GM23338 (cell line): ENCODE measurements at regions not wholly inside any gene's neighbourhood (a gene's known extent, or its start where the extent isn't known, plus 50 kb on each side); places are given as distances from the start of the nearest gene placed in this dataset.

Experiments
- ATAC-seq: fragments of 200-7000 bp; cut with Tn5 transposase; 3 replicates; pipeline ENCODE4 v1.9.1; 2020
- DNase-seq: peaks from one replicate; pipeline ENCODE4 v3.0.0-alpha.2; 2015; ENCODE audit warnings: low spot score
- H2AFZ ChIP-seq: fragments of 200-600 bp; sonication (generic); 2 replicates; pipeline ENCODE4 v1.8.0; 2016; ENCODE audit warnings: antibody characterized with exemption, mild to moderate bottlenecking, moderate library complexity
- H3F3A ChIP-seq: fragments of 200-600 bp; sonication (generic); replicated peaks from 2 replicates; pipeline ENCODE4 v1.8.0; 2017; ENCODE audit warnings: antibody characterized with exemption, mixed run types, low read depth
- H3K27ac ChIP-seq: fragments of 200-600 bp; sonication (generic); 2 replicates; pipeline ENCODE4 v1.6.1; 2016; ENCODE audit warnings: low read depth
- H3K27me3 ChIP-seq: fragments of 200-600 bp; sonication (generic); 2 replicates; pipeline ENCODE4 v1.8.0; 2016; ENCODE audit warnings: mild to moderate bottlenecking, mixed run types, moderate library complexity; ENCODE audit not compliant: insufficient read depth
- H3K36me3 ChIP-seq: fragments of 200-600 bp; sonication (generic); 2 replicates; pipeline ENCODE4 v1.8.0; 2016; ENCODE audit warnings: mild to moderate bottlenecking; ENCODE audit not compliant: insufficient read depth
- H3K4me1 ChIP-seq: fragments of 200-600 bp; sonication (generic); 2 replicates; pipeline ENCODE4 v1.8.0; 2016; ENCODE audit warnings: mild to moderate bottlenecking, moderate library complexity; ENCODE audit not compliant: insufficient read depth
- H3K4me2 ChIP-seq: fragments of 200-600 bp; sonication (generic); 2 replicates; pipeline ENCODE4 v1.7.1; 2017; ENCODE audit warnings: mixed run types
- H3K4me3 ChIP-seq: fragments of 200-600 bp; sonication (generic); 2 replicates; pipeline ENCODE4 v1.6.1; 2016; ENCODE audit warnings: mixed run types
- H3K79me2 ChIP-seq: fragments of 200-600 bp; sonication (generic); replicated peaks from 2 replicates; pipeline ENCODE4 v1.8.0; 2017; ENCODE audit warnings: mild to moderate bottlenecking; ENCODE audit not compliant: insufficient read depth
- H3K9me2 ChIP-seq: fragments of 200-600 bp; sonication (generic); 2 replicates; pipeline ENCODE4 v1.8.0; 2017; ENCODE audit not compliant: insufficient read depth
- H4K20me1 ChIP-seq: fragments of 200-600 bp; sonication (generic); replicated peaks from 2 replicates; pipeline ENCODE4 v1.8.0; 2017; ENCODE audit warnings: mild to moderate bottlenecking; ENCODE audit not compliant: insufficient read depth
- H3K27ac Mint-ChIP-seq: 2 replicates; pipeline ENCODE4 v1.8.0; 2020; ENCODE audit warnings: inconsistent platforms, mild to moderate bottlenecking, moderate library complexity, mixed read lengths
- H3K27me3 Mint-ChIP-seq: 3 replicates; pipeline ENCODE4 v1.8.0; 2022; ENCODE audit warnings: low read depth, mild to moderate bottlenecking, moderate library complexity, mixed read lengths, inconsistent platforms; ENCODE audit not compliant: insufficient read depth, poor library complexity
- H3K36me3 Mint-ChIP-seq: 3 replicates; pipeline ENCODE4 v1.8.0; 2021; ENCODE audit warnings: low read depth, mild to moderate bottlenecking, inconsistent platforms, moderate library complexity, mixed read lengths
- H3K4me1 Mint-ChIP-seq: 3 replicates; pipeline ENCODE4 v1.8.0; 2020; ENCODE audit warnings: mild to moderate bottlenecking, inconsistent platforms, mixed read lengths
- H3K4me3 Mint-ChIP-seq: 3 replicates; pipeline ENCODE4 v1.8.0; 2021; ENCODE audit warnings: moderate library complexity, mild to moderate bottlenecking, inconsistent platforms, mixed read lengths
- H3K9me3 Mint-ChIP-seq: 3 replicates; pipeline ENCODE4 v1.8.0; 2020; ENCODE audit warnings: moderate library complexity, mild to moderate bottlenecking, inconsistent platforms, mixed read lengths
- EZH2 ChIP-seq: fragments of 200-600 bp; sonication (generic); IDR thresholded peaks from one replicate; pipeline ENCODE4 v1.8.0; 2017; ENCODE audit warnings: antibody characterized with exemption, mild to moderate bottlenecking, low read depth; ENCODE audit not compliant: unreplicated experiment
- EZH2phosphoT487 ChIP-seq: fragments of 200-600 bp; sonication (generic); IDR thresholded peaks from one replicate; pipeline ENCODE4 v1.8.1; 2018; ENCODE audit warnings: antibody characterized with exemption; ENCODE audit not compliant: unreplicated experiment
- JUNB ChIP-seq: IDR thresholded peaks from one replicate; pipeline ENCODE4 v1.6.1; 2016; ENCODE audit warnings: antibody characterized with exemption; ENCODE audit not compliant: unreplicated experiment
- NANOG ChIP-seq: IDR thresholded peaks from 2 replicates; pipeline ENCODE4 v1.6.1; 2016; ENCODE audit warnings: antibody characterized with exemption, borderline replicate concordance
- STAT1 ChIP-seq: IDR thresholded peaks from one replicate; pipeline ENCODE4 v1.6.1; 2016; ENCODE audit warnings: antibody characterized with exemption; ENCODE audit not compliant: unreplicated experiment
- ZNF331 ChIP-seq: fragments of 250-450 bp; sonication (Bioruptor Pico); IDR thresholded peaks from 2 replicates; pipeline ENCODE4 v1.5.0; 2020; ENCODE audit warnings: low read depth, mild to moderate bottlenecking, moderate library complexity
- TF ChIP-seq, protein P1 (sequence below): IDR thresholded peaks from 2 replicates; pipeline ENCODE4 v1.6.1; 2016; ENCODE audit warnings: antibody characterized with exemption
- TF ChIP-seq, protein P2 (sequence below): fragments of 250-450 bp; sonication (Bioruptor Pico); IDR thresholded peaks from 2 replicates; pipeline ENCODE4 v1.5.0; 2020; ENCODE audit warnings: mild to moderate bottlenecking, moderate library complexity

DNA sequence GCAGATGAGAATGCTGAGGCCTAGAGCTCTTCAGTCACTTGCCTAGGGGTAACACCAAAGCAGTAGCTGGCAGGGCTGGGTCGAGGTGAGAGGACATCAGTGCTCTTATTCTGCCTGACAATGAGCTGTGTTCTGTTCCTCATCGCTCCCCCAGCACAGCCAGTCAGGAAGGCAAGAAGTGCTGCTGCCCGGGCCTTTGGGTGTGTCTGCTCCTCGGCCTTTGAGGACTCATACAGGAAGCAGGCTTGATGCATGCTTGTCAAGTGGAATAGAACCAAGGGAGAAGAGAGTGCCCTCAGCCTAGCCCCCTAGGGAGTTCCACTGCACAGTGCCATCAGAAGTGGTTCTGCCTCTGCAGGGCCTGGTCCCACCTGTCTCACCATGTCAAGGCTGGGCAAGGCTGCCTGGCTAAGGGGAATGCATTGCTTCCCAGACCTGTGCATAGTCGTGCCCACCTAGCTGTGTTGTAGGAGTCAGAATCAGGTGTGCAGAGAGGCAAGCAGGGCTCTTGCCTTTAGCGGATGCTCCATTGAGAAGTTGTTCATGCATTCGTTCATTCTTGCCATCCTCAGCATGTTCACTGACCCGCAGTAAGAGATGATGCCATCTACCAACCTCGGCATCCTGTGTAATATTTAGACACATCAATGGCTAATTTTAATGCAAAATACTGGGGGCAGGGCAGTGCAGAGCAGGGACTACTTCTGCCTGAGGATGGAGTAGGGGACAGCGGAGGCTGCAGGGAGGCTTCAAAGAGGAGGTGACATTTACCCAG lies 156.6 kb downstream of the RPS24 start:
- Histone ChIP-seq H3K4me3 (no peak overlapping the region), H3K36me3 (no peaks in the 10 kb centered on the region), H3K4me1 (no peaks in the 10 kb centered on the region), H3F3A (no peaks in the 10 kb centered on the region), H3K27me3 (no peaks in the 10 kb centered on the region), H2AFZ (no peak overlapping the region), H4K20me1 (no peaks in the 10 kb centered on the region), H3K4me2 (no peak overlapping the region), H3K79me2 (no peaks in the 10 kb centered on the region), H3K9me2 (no peaks in the 10 kb centered on the region), H3K27ac (no peak overlapping the region)
- H3K4me3 Mint-ChIP-seq = no peak overlapping the region
- H3K4me1 Mint-ChIP-seq = no peaks in the 10 kb centered on the region; the same call in 2 of the 3 replicates
- H3K36me3 Mint-ChIP-seq = no peaks in the 10 kb centered on the region
- no peak for TF ChIP-seq NANOG
- no peak for TF ChIP-seq EZH2
- no peak for TF ChIP-seq JUNB
- TF ChIP-seq, protein P1, sequence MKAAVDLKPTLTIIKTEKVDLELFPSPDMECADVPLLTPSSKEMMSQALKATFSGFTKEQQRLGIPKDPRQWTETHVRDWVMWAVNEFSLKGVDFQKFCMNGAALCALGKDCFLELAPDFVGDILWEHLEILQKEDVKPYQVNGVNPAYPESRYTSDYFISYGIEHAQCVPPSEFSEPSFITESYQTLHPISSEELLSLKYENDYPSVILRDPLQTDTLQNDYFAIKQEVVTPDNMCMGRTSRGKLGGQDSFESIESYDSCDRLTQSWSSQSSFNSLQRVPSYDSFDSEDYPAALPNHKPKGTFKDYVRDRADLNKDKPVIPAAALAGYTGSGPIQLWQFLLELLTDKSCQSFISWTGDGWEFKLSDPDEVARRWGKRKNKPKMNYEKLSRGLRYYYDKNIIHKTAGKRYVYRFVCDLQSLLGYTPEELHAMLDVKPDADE = no peak
- no peak for TF ChIP-seq EZH2phosphoT487
- TF ChIP-seq, protein P2, sequence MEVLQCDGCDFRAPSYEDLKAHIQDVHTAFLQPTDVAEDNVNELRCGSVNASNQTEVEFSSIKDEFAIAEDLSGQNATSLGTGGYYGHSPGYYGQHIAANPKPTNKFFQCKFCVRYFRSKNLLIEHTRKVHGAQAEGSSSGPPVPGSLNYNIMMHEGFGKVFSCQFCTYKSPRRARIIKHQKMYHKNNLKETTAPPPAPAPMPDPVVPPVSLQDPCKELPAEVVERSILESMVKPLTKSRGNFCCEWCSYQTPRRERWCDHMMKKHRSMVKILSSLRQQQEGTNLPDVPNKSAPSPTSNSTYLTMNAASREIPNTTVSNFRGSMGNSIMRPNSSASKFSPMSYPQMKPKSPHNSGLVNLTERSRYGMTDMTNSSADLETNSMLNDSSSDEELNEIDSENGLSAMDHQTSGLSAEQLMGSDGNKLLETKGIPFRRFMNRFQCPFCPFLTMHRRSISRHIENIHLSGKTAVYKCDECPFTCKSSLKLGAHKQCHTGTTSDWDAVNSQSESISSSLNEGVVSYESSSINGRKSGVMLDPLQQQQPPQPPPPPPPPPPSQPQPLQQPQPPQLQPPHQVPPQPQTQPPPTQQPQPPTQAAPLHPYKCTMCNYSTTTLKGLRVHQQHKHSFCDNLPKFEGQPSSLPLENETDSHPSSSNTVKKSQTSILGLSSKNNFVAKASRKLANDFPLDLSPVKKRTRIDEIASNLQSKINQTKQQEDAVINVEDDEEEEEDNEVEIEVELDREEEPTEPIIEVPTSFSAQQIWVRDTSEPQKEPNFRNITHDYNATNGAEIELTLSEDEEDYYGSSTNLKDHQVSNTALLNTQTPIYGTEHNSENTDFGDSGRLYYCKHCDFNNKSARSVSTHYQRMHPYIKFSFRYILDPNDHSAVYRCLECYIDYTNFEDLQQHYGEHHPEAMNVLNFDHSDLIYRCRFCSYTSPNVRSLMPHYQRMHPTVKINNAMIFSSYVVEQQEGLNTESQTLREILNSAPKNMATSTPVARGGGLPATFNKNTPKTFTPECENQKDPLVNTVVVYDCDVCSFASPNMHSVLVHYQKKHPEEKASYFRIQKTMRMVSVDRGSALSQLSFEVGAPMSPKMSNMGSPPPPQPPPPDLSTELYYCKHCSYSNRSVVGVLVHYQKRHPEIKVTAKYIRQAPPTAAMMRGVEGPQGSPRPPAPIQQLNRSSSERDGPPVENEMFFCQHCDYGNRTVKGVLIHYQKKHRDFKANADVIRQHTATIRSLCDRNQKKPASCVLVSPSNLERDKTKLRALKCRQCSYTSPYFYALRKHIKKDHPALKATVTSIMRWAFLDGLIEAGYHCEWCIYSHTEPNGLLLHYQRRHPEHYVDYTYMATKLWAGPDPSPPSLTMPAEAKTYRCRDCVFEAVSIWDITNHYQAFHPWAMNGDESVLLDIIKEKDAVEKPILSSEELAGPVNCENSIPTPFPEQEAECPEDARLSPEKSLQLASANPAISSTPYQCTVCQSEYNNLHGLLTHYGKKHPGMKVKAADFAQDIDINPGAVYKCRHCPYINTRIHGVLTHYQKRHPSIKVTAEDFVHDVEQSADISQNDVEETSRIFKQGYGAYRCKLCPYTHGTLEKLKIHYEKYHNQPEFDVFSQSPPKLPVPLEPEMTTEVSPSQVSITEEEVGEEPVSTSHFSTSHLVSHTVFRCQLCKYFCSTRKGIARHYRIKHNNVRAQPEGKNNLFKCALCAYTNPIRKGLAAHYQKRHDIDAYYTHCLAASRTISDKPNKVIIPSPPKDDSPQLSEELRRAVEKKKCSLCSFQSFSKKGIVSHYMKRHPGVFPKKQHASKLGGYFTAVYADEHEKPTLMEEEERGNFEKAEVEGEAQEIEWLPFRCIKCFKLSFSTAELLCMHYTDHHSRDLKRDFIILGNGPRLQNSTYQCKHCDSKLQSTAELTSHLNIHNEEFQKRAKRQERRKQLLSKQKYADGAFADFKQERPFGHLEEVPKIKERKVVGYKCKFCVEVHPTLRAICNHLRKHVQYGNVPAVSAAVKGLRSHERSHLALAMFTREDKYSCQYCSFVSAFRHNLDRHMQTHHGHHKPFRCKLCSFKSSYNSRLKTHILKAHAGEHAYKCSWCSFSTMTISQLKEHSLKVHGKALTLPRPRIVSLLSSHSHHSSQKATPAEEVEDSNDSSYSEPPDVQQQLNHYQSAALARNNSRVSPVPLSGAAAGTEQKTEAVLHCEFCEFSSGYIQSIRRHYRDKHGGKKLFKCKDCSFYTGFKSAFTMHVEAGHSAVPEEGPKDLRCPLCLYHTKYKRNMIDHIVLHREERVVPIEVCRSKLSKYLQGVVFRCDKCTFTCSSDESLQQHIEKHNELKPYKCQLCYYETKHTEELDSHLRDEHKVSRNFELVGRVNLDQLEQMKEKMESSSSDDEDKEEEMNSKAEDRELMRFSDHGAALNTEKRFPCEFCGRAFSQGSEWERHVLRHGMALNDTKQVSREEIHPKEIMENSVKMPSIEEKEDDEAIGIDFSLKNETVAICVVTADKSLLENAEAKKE (CRISPR knock-in tag) = no peak
- TF ChIP-seq ZNF331 (CRISPR knock-in tag) = no peak
- no peak for TF ChIP-seq STAT1
- ATAC-seq (no peak), DNase-seq (no peak)
- peaks cover 8% of the 10 kb centered on the region for H3K27me3 Mint-ChIP-seq
- no peak overlapping the region for H3K27ac Mint-ChIP-seq
- peaks cover 17% of the 10 kb centered on the region for H3K9me3 Mint-ChIP-seq
